Endothelial cell (in vitro differentiated cells): ENCODE measurements at regions not wholly inside any gene's neighbourhood (a gene's known extent, or its start where the extent isn't known, plus 50 kb on each side); places are given as distances from the start of the nearest gene placed in this dataset.

Experiments
- DNase-seq: peaks from one replicate; pipeline ENCODE4 v3.0.0; 2021; ENCODE audit warnings: low spot score
- H3K27ac Mint-ChIP-seq: one replicate; pipeline ENCODE4 v1.8.0; 2021; ENCODE audit warnings: mixed read lengths, inconsistent platforms; ENCODE audit not compliant: unreplicated experiment
- H3K27me3 Mint-ChIP-seq: one replicate; pipeline ENCODE4 v1.8.0; 2021; ENCODE audit warnings: mild to moderate bottlenecking, moderate library complexity, mixed read lengths, inconsistent platforms; ENCODE audit not compliant: unreplicated experiment
- H3K36me3 Mint-ChIP-seq: one replicate; pipeline ENCODE4 v1.8.0; 2021; ENCODE audit warnings: mild to moderate bottlenecking, low read depth, mixed read lengths, inconsistent platforms; ENCODE audit not compliant: unreplicated experiment
- H3K4me1 Mint-ChIP-seq: one replicate; pipeline ENCODE4 v1.8.0; 2021; ENCODE audit warnings: mild to moderate bottlenecking, mixed read lengths, inconsistent platforms; ENCODE audit not compliant: unreplicated experiment
- H3K4me3 Mint-ChIP-seq: one replicate; pipeline ENCODE4 v1.8.0; 2021; ENCODE audit warnings: mild to moderate bottlenecking, mixed read lengths, inconsistent platforms; ENCODE audit not compliant: unreplicated experiment
- H3K9me3 Mint-ChIP-seq: one replicate; pipeline ENCODE4 v1.8.0; 2021; ENCODE audit warnings: mixed read lengths, inconsistent platforms; ENCODE audit not compliant: unreplicated experiment
- CTCF ChIP-seq: fragments of 200-600 bp; sonication (generic); IDR thresholded peaks from one replicate; pipeline ENCODE4 v1.5.0; 2021; ENCODE audit warnings: antibody characterized with exemption; ENCODE audit not compliant: unreplicated experiment

- DNase-seq = no peak
- no peak for TF ChIP-seq CTCF
- Mint-ChIP-seq H3K36me3 (no peaks in the 10 kb centered on the region), H3K9me3 (no peaks in the 10 kb centered on the region), H3K4me1 (no peaks in the 10 kb centered on the region), H3K27ac (no peak overlapping the region), H3K4me3 (no peak overlapping the region), H3K27me3 (peaks cover 2% of the 10 kb centered on the region)
Measured at GRCh38 chr6:139852067-139852466, 477.6 kb upstream of the CITED2 start.

- TF ChIP-seq CTCF = no peak
- H3K27ac Mint-ChIP-seq = no peak overlapping the region
- no peaks in the 10 kb centered on the region for H3K4me1 Mint-ChIP-seq
- H3K36me3 Mint-ChIP-seq = no peaks in the 10 kb centered on the region
- no peak for DNase-seq
- no peaks in the 10 kb centered on the region for H3K9me3 Mint-ChIP-seq
- no peak overlapping the region for H3K4me3 Mint-ChIP-seq
- H3K27me3 Mint-ChIP-seq = peaks cover 2% of the 10 kb centered on the region
Measured at GRCh38 chr6:139851206-139851605, 476.8 kb upstream of the CITED2 start.

- Mint-ChIP-seq H3K9me3 (no peaks in the 10 kb centered on the region), H3K4me1 (no peaks in the 10 kb centered on the region), H3K27ac (no peak overlapping the region), H3K27me3 (peaks cover 2% of the 10 kb centered on the region), H3K36me3 (no peaks in the 10 kb centered on the region), H3K4me3 (no peak overlapping the region)
- no peak for DNase-seq
- TF ChIP-seq CTCF = no peak
Measured at GRCh38 chr6:139850512-139850911, 476.1 kb upstream of the CITED2 start.

GRCh38 chr6:139847457-139847813, 473.0 kb upstream of the CITED2 start:
- Mint-ChIP-seq H3K27ac (no peak overlapping the region), H3K9me3 (no peaks in the 10 kb centered on the region), H3K36me3 (no peaks in the 10 kb centered on the region), H3K4me3 (no peak overlapping the region), H3K4me1 (no peaks in the 10 kb centered on the region), H3K27me3 (peaks cover 2% of the 10 kb centered on the region)
- no peak for TF ChIP-seq CTCF
- DNase-seq = no peak

GRCh38 chr6:139846538-139847456, 472.3 kb upstream of the CITED2 start:
- no peaks in the 10 kb centered on the region for H3K9me3 Mint-ChIP-seq
- no peaks in the 10 kb centered on the region for H3K36me3 Mint-ChIP-seq
- H3K27ac Mint-ChIP-seq = no peak overlapping the region
- H3K4me3 Mint-ChIP-seq = no peak overlapping the region
- H3K4me1 Mint-ChIP-seq = no peaks in the 10 kb centered on the region
- peaks cover 2% of the 10 kb centered on the region for H3K27me3 Mint-ChIP-seq
- no peak for DNase-seq
- TF ChIP-seq CTCF = no peak
